Nephron (organoid): ENCODE measurements at regions not wholly inside any gene's neighbourhood (a gene's known extent, or its start where the extent isn't known, plus 50 kb on each side); places are given as distances from the start of the nearest gene placed in this dataset.

ENCODE experiments used
- H3K27ac Mint-ChIP-seq, 3 experiments: 2 replicates each; pipeline ENCODE4 v1.8.0; 2020; ENCODE audit warnings: mixed read lengths in 3 of 3, mild to moderate bottlenecking in 2 of 3, moderate library complexity in 1 of 3
- H3K27me3 Mint-ChIP-seq: 2 replicates; pipeline ENCODE4 v1.8.0; 2021; ENCODE audit warnings: low read depth, mild to moderate bottlenecking, moderate library complexity, mixed read lengths
- H3K36me3 Mint-ChIP-seq: 2 replicates; pipeline ENCODE4 v1.8.0; 2020; ENCODE audit warnings: low read depth, mixed read lengths
- H3K4me1 Mint-ChIP-seq: 2 replicates; pipeline ENCODE4 v1.8.0; 2020; ENCODE audit warnings: mixed read lengths
- H3K4me3 Mint-ChIP-seq, 3 experiments: 2 replicates each; pipeline ENCODE4 v1.8.0; 2020; ENCODE audit warnings: mild to moderate bottlenecking in 3 of 3, mixed read lengths in 3 of 3, moderate library complexity in 2 of 3
- H3K9me3 Mint-ChIP-seq: 2 replicates; pipeline ENCODE4 v1.8.0; 2020; ENCODE audit warnings: mixed read lengths
- CTCF ChIP-seq, 3 experiments: fragments of 200-600 bp; sonication (generic); IDR thresholded peaks; one replicate each; pipeline ENCODE4 v1.5.0; 2021; ENCODE audit warnings: antibody characterized with exemption in 3 of 3; ENCODE audit not compliant: unreplicated experiment in 3 of 3

DNA sequence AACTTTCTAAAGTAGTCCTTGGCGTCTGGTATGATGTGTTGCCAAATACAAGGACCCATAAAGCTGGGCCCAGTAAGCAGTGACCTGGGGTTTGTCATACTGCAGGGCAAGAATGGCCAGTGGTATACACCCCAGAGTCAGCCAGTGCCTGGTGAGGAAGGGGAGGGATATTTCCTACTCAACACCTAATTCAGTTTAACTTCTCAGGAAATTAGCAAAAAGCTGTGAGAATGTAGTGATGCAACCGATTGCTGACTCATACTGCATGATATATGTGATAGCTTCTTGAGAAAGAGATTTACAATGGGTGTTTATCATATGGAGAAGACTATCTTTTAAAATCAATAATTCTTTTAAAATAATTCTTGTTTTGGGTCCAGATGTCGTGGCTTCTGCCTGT, 889.3 kb upstream of the CELF2 start:
- Mint-ChIP-seq H3K27ac (no peak overlapping the region), H3K9me3 (no peaks in the 10 kb centered on the region), H3K27me3 (no peaks in the 10 kb centered on the region), H3K4me1 (peaks cover 13% of the 10 kb centered on the region), H3K4me3 (no peak overlapping the region), H3K36me3 (no peaks in the 10 kb centered on the region)
- no peak for TF ChIP-seq CTCF (IDR thresholded peaks at IDR 0.05; ENCODE audit: unreplicated experiment in 3 of 3)

DNA sequence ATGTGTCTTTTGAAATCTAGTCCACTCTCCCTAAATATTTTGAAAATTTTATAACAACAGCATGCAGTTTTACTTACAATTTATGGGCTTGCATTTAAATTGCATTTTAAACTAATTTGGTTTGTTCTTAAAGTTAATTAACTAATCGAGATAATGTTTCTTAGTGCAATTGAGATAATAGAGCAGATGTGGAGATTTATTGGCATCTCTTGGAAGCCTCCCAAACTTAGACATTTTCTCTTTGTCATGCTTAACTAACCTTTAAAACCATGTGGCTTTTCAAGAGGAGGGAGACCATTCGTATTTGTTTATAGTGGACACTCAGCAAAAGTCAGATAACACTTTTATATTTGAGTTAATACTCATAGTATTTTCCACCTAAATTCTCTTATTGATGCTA, 887.0 kb upstream of the CELF2 start:
- Mint-ChIP-seq H3K27me3 (no peaks in the 10 kb centered on the region), H3K4me3 (no peak overlapping the region), H3K9me3 (no peaks in the 10 kb centered on the region), H3K36me3 (no peaks in the 10 kb centered on the region), H3K27ac (no peak overlapping the region), H3K4me1 (peaks cover 23% of the 10 kb centered on the region)
- TF ChIP-seq CTCF (IDR thresholded peaks at IDR 0.05; ENCODE audit: unreplicated experiment in 3 of 3) = no peak

DNA sequence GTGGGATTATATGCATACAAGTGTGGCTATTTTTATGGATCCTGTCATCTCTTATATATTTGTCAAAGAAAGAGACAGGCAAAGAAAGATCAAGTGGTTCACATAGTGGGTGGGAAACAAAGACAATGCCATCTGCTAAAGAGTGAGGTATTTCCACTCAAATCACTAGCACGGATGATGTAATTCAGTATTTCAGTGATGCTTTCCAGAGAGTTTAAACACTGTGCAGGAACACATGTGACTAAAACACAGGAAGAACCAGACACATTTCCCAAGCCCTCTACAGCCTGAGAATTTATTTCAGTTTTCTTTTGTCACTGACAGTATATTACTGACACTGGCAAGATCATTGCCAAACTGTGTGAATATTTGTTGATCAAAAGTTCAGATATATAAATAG, 885.7 kb upstream of the CELF2 start:
- Mint-ChIP-seq H3K4me1 (peaks cover 23% of the 10 kb centered on the region), H3K27ac (peak overlapping the region in 2 of 3 experiments; percentile 30 to 56), H3K36me3 (no peaks in the 10 kb centered on the region), H3K9me3 (no peaks in the 10 kb centered on the region), H3K4me3 (no peak overlapping the region), H3K27me3 (no peaks in the 10 kb centered on the region)
- TF ChIP-seq CTCF (IDR thresholded peaks at IDR 0.05; ENCODE audit: unreplicated experiment in 3 of 3) = no peak

DNA sequence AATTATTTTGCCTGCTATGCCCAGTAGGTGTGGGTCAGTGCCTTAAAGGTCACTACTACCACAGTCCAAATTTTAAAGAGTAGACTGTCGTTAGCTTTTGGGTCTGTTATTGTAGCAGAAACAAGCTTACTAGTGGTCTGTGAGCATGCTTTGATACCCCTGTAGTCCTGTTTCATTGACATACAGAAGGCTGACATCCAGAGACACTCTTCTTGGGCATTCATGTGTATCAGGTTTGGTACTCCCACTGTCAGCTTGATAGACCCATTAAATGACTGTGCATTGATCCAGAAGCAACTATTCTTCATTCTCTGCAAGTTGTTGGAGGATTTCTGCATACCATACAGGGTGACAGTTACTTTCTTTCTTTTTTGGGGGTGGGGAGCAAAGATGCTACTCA, 884.4 kb upstream of the CELF2 start:
- no peak overlapping the region for H3K4me3 Mint-ChIP-seq
- no peaks in the 10 kb centered on the region for H3K9me3 Mint-ChIP-seq
- peaks cover 23% of the 10 kb centered on the region for H3K4me1 Mint-ChIP-seq
- H3K27ac Mint-ChIP-seq = no peak overlapping the region
- H3K36me3 Mint-ChIP-seq = no peaks in the 10 kb centered on the region
- H3K27me3 Mint-ChIP-seq = no peaks in the 10 kb centered on the region
- TF ChIP-seq CTCF (IDR thresholded peaks at IDR 0.05; ENCODE audit: unreplicated experiment in 3 of 3) = no peak

DNA sequence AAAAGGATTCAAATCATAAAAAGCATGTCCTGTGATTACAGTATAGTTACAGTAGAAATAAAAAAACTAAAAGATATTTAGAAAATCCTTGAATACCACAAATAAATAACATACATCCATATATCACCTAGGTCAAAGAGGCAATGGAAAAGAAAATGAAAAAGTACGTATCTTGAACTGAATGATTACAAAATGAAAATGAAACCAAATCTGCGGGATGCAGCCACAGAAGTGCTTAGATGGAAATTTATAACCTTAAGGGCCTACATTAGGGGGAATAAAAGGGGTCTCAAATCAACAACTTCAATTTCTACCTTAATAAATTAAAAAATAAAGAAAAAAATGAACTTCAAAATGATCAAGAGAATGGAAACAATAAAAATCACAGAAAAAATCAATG, 879.0 kb upstream of the CELF2 start:
- Mint-ChIP-seq H3K27me3 (no peaks in the 10 kb centered on the region), H3K9me3 (no peaks in the 10 kb centered on the region), H3K4me1 (peaks cover 7% of the 10 kb centered on the region), H3K4me3 (peak overlapping the region in 2 of 3 experiments; percentile 36), H3K27ac (peak overlapping the region in 1 of 3 experiments; percentile 74), H3K36me3 (no peaks in the 10 kb centered on the region)
- TF ChIP-seq CTCF (IDR thresholded peaks at IDR 0.05; ENCODE audit: unreplicated experiment in 3 of 3) = no peak

DNA sequence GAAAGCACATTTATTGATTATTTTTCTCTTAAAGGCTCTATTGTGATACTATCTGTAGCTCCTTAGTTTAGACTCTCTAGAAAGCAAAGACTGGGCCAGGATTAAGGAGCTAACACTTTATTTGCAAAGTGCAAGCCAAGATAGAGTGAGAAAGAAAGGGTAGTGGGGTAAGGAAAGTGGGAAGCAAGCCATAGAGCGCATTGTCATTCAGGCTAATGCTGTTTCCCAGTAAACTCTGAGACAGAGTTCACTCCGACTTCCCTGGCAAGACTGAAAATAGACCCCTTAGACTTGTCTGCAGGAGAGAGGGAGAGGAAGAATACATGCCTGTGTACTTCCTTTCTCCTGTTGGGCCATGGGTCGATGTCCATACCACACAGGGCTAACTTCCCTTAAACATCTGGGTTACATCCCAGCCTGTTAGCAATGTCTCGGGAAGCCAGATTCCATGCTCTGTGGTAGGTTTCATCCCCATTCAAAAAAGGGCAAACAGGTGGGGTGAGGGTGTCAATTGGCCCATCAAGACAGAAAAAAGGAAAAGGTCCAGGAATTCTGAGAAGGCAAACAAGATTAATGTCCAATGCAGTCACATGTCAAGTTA, 875.8 kb upstream of the CELF2 start:
- Mint-ChIP-seq H3K4me3 (no peak overlapping the region), H3K27me3 (no peaks in the 10 kb centered on the region), H3K27ac (no peak overlapping the region), H3K9me3 (no peaks in the 10 kb centered on the region), H3K36me3 (no peaks in the 10 kb centered on the region), H3K4me1 (no peaks in the 10 kb centered on the region)
- no peak for TF ChIP-seq CTCF (IDR thresholded peaks at IDR 0.05; ENCODE audit: unreplicated experiment in 3 of 3)
